Activated B cell treated with CpG ODN at 0.5 μM for 24 hours (primary cell): ENCODE measurements at regions not wholly inside any gene's neighbourhood (a gene's known extent, or its start where the extent isn't known, plus 50 kb on each side); places are given as distances from the start of the nearest gene placed in this dataset.

ENCODE experiments used
- ATAC-seq: fragments of 200-7000 bp; cut with Tn5 transposase; one replicate; pipeline ENCODE4 v1.10.0; 2021; ENCODE audit warnings: low read depth, mild to moderate bottlenecking, moderate library complexity
- CTCF ChIA-PET: fragments of 350-600 bp; sonication (Branson Sonifier 250); formaldehyde crosslinking; loops from one replicate; lab custom pipeline; 2021; ENCODE audit warnings: antibody characterized with exemption; lab: Charles Lee
- POLR2A ChIA-PET: fragments of 350-600 bp; sonication (Branson Sonifier 250); formaldehyde crosslinking; loops from one replicate; lab custom pipeline; 2021; ENCODE audit warnings: antibody characterized with exemption; lab: Charles Lee
- DNase-seq: peaks from one replicate; pipeline ENCODE4 v3.0.0; 2022
- H3K27ac Mint-ChIP-seq: one replicate; pipeline ENCODE4 v1.8.0; 2020; ENCODE audit warnings: mixed read lengths
- H3K27me3 Mint-ChIP-seq: one replicate; pipeline ENCODE4 v1.8.0; 2021; ENCODE audit warnings: mixed read lengths
- H3K36me3 Mint-ChIP-seq: one replicate; pipeline ENCODE4 v1.8.0; 2021; ENCODE audit warnings: low read depth, mixed read lengths
- H3K4me1 Mint-ChIP-seq: one replicate; pipeline ENCODE4 v1.8.0; 2021; ENCODE audit warnings: mixed read lengths
- H3K4me3 Mint-ChIP-seq: one replicate; pipeline ENCODE4 v1.8.0; 2020; ENCODE audit warnings: mild to moderate bottlenecking, mixed read lengths
- H3K9me3 Mint-ChIP-seq: one replicate; pipeline ENCODE4 v1.8.0; 2020; ENCODE audit warnings: mixed read lengths
- intact Hi-C: fragments of 100-400 bp; cut with micrococcal nuclease; formaldehyde crosslinking; loops from one replicate; pipeline ENCODE4 v1.15.1; 2024
- TF ChIP-seq, protein P1 (sequence below): fragments of 200-600 bp; IDR thresholded peaks from one replicate; pipeline ENCODE4 v1.8.0; 2022; ENCODE audit warnings: antibody characterized with exemption, mild to moderate bottlenecking

DNA sequence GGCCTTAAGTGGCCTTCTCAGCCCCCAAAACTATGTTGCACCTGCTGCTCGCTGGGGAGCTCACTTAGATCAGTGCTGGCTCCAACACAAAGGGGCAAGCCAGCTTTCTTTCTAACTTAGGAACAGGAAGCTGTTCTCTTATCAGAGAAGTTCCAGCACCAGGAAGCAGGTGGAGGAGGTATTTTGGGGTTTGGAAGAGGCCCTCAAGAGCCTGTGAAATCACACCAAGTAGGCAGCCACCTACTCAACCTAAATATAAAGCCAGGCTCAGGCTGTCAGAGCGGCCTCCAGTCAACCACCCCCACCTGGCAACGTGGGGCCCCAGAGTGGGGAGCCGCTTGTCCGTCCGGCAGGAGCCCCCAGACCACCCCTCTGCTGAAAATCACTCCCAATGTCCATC is 152.8 kb downstream of the OLFM1 start:
- DNase-seq (no peak), ATAC-seq (no peak)
- TF ChIP-seq, protein P1, sequence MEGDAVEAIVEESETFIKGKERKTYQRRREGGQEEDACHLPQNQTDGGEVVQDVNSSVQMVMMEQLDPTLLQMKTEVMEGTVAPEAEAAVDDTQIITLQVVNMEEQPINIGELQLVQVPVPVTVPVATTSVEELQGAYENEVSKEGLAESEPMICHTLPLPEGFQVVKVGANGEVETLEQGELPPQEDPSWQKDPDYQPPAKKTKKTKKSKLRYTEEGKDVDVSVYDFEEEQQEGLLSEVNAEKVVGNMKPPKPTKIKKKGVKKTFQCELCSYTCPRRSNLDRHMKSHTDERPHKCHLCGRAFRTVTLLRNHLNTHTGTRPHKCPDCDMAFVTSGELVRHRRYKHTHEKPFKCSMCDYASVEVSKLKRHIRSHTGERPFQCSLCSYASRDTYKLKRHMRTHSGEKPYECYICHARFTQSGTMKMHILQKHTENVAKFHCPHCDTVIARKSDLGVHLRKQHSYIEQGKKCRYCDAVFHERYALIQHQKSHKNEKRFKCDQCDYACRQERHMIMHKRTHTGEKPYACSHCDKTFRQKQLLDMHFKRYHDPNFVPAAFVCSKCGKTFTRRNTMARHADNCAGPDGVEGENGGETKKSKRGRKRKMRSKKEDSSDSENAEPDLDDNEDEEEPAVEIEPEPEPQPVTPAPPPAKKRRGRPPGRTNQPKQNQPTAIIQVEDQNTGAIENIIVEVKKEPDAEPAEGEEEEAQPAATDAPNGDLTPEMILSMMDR, result no peak
- no peaks in the 10 kb centered on the region for H3K9me3 Mint-ChIP-seq
- H3K4me1 Mint-ChIP-seq, result no peaks in the 10 kb centered on the region
- intact Hi-C loops, result no loop called here
- peaks cover 10% of the 10 kb centered on the region for H3K27me3 Mint-ChIP-seq
- ChIA-PET POLR2A (interaction anchor here (0.5 kb wide), 1 partner anchor 10 kb away, joined by 4 read pairs; no protein-coding TSS in a partner anchor), CTCF (no interaction called here)
- H3K27ac Mint-ChIP-seq, result no peak overlapping the region
- no peaks in the 10 kb centered on the region for H3K36me3 Mint-ChIP-seq
- H3K4me3 Mint-ChIP-seq, result no peak overlapping the region

DNA sequence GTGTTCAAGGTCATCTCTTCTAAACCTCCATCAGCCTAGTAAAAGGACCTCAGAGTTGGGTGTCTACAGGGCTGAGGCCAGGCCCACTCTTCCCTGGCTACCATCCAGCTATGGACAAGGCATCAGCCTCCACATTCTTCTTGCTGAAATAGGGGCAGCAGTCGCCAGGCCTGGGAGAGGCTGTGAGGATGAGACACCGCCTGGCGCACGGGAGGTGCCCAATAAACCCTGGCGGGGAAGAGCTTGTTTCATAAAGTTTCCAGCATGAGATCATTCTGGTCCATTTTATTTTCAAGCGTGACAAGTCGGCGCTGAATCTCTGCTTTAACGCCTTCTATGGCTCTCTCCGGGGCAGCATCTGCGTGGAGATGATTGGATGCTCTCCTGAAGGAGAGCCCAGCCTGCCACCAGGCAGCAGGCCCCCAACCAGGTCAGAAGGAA is 153.4 kb downstream of the OLFM1 start:
- ATAC-seq (no peak), DNase-seq (no peak)
- no peaks in the 10 kb centered on the region for H3K9me3 Mint-ChIP-seq
- no peak overlapping the region for H3K4me3 Mint-ChIP-seq
- H3K27ac Mint-ChIP-seq, result no peak overlapping the region
- intact Hi-C loops, result no loop called here
- H3K27me3 Mint-ChIP-seq, result peaks cover 10% of the 10 kb centered on the region
- TF ChIP-seq, protein P1, result no peak
- POLR2A ChIA-PET, result no interaction called here
- CTCF ChIA-PET, result no interaction called here
- H3K4me1 Mint-ChIP-seq, result no peaks in the 10 kb centered on the region
- no peaks in the 10 kb centered on the region for H3K36me3 Mint-ChIP-seq

DNA sequence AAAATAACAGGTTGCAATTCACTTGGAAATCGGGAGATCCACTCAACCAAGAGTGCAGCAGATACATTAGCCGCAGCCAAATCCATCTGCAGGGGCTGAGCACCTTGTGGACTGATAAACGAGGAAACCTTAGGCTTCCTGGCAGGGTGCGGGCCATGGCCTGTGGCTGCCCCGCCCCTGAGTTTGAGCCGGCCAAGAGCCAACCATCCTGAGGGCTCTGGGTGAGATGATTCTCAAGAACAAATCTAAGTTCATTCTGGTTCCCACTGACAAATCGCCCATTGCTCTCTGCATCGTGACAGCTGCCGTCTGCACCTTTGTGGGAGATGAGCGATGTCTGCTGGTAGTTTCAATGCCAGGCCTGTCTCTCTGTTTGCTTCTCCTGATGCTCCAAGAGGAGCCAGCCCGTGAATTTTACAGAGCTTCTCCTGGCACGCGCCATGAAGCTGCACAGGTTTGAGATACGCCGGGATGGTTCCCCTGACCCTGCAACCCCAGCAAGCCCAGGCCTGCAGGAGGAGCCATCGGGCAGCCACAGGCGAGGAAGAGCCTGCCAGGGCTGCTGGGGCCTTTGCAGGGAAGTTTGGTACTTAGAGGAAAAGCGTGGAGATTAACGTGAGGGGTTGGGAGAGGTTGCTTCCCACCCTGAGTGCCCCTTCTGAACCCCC is 154.0 kb downstream of the OLFM1 start:
- Mint-ChIP-seq H3K27me3 (peaks cover 14% of the 10 kb centered on the region), H3K4me3 (no peak overlapping the region), H3K36me3 (no peaks in the 10 kb centered on the region), H3K9me3 (no peaks in the 10 kb centered on the region), H3K27ac (no peak overlapping the region), H3K4me1 (no peaks in the 10 kb centered on the region)
- DNase-seq (no peak), ATAC-seq (no peak)
- TF ChIP-seq, protein P1, result no peak
- ChIA-PET CTCF (no interaction called here), POLR2A (no interaction called here)
- intact Hi-C loops, result no loop called here

DNA sequence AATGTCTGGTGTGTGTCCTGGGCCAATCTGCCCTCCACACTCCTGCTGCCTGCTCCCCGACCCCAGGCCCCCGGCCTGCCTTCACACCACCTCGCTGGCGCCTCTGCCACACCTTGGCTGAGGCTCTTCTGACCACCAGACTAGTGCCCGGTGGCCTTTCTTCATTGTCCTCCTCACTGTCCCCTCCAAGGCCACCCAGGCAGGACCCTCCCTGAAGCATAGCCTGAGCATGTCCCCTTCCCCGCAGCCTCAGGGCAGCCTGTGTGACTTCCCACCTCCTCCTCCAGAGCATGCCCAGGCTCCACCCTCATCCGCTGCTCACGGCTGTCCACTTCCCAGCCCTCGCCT is 154.6 kb downstream of the OLFM1 start:
- POLR2A ChIA-PET, result no interaction called here
- H3K27ac Mint-ChIP-seq, result no peak overlapping the region
- DNase-seq (no peak), ATAC-seq (no peak)
- no peaks in the 10 kb centered on the region for H3K4me1 Mint-ChIP-seq
- H3K36me3 Mint-ChIP-seq, result no peaks in the 10 kb centered on the region
- CTCF ChIA-PET, result no interaction called here
- peaks cover 14% of the 10 kb centered on the region for H3K27me3 Mint-ChIP-seq
- TF ChIP-seq, protein P1, result no peak
- intact Hi-C loops, result no loop called here
- no peaks in the 10 kb centered on the region for H3K9me3 Mint-ChIP-seq
- no peak overlapping the region for H3K4me3 Mint-ChIP-seq

DNA sequence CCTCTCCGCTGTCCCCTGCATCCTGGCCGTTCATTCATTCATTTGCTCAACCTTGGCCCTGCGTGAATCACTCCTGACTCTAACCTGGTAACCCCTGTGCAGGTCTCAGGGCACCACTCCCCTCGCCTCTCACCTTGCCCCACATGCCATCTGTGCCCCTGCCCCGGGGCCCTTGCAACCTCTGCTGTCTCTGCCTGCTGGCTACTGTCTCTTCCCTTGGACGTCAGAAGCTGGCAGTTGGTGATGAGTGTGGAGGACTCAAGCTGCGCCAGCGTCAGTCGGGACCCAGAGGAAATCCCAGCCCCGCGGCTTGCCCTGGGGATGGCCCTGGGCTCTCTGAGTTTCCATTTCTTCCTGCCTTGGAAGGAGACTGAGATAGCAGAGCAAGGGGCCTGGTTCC is 154.9 kb downstream of the OLFM1 start:
- ATAC-seq (no peak), DNase-seq (no peak)
- Mint-ChIP-seq H3K27me3 (peaks cover 14% of the 10 kb centered on the region), H3K4me1 (no peaks in the 10 kb centered on the region), H3K27ac (no peak overlapping the region), H3K4me3 (no peak overlapping the region), H3K9me3 (no peaks in the 10 kb centered on the region), H3K36me3 (no peaks in the 10 kb centered on the region)
- intact Hi-C loops, result no loop called here
- CTCF ChIA-PET, result no interaction called here
- TF ChIP-seq, protein P1, result no peak
- POLR2A ChIA-PET, result no interaction called here
